Fibroblast of mammary gland (primary cell): ENCODE measurements at regions not wholly inside any gene's neighbourhood (a gene's known extent, or its start where the extent isn't known, plus 50 kb on each side); places are given as distances from the start of the nearest gene placed in this dataset.

Experiments
- DNase-seq: peaks from one replicate; pipeline ENCODE4 v3.0.0-alpha.2; 2010; ENCODE audit warnings: low read depth
- H3K4me3 ChIP-seq: 2 replicates; pipeline ENCODE4 v1.5.1; 2011; ENCODE audit warnings: low read depth, mild to moderate bottlenecking, low read length, moderate library complexity; ENCODE audit not compliant: control insufficient read depth
- TF ChIP-seq, protein P1 (sequence below): conservative IDR thresholded peaks from 2 replicates; pipeline ENCODE4 v1.5.1; 2011; ENCODE audit warnings: low read depth, low read length, inconsistent platforms; ENCODE audit not compliant: control insufficient read depth, insufficient read depth

DNA sequence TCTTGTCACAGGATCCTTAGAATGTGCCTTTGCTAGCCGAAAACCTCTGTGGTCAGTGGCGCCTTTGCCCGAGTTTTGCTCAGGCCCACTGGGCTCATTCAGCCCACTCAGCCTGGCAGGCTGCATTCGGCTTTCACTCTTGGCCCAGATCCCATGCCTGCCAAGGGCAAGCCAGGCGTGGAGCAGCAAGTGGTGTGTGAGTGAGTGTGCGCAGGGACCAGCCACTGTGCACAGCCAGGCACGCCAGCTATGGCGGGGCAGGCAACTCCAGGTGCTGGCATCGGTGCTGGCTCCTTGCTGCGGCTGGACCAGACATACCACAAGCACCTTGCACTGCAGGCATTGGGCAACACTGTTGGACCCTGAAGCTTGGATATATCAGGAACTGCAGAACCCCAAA, 1145.1 kb upstream of the NCAM2 start:
- TF ChIP-seq, protein P1, sequence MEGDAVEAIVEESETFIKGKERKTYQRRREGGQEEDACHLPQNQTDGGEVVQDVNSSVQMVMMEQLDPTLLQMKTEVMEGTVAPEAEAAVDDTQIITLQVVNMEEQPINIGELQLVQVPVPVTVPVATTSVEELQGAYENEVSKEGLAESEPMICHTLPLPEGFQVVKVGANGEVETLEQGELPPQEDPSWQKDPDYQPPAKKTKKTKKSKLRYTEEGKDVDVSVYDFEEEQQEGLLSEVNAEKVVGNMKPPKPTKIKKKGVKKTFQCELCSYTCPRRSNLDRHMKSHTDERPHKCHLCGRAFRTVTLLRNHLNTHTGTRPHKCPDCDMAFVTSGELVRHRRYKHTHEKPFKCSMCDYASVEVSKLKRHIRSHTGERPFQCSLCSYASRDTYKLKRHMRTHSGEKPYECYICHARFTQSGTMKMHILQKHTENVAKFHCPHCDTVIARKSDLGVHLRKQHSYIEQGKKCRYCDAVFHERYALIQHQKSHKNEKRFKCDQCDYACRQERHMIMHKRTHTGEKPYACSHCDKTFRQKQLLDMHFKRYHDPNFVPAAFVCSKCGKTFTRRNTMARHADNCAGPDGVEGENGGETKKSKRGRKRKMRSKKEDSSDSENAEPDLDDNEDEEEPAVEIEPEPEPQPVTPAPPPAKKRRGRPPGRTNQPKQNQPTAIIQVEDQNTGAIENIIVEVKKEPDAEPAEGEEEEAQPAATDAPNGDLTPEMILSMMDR, result no peak
- no peak overlapping the region for H3K4me3 ChIP-seq
- no peak for DNase-seq

DNA sequence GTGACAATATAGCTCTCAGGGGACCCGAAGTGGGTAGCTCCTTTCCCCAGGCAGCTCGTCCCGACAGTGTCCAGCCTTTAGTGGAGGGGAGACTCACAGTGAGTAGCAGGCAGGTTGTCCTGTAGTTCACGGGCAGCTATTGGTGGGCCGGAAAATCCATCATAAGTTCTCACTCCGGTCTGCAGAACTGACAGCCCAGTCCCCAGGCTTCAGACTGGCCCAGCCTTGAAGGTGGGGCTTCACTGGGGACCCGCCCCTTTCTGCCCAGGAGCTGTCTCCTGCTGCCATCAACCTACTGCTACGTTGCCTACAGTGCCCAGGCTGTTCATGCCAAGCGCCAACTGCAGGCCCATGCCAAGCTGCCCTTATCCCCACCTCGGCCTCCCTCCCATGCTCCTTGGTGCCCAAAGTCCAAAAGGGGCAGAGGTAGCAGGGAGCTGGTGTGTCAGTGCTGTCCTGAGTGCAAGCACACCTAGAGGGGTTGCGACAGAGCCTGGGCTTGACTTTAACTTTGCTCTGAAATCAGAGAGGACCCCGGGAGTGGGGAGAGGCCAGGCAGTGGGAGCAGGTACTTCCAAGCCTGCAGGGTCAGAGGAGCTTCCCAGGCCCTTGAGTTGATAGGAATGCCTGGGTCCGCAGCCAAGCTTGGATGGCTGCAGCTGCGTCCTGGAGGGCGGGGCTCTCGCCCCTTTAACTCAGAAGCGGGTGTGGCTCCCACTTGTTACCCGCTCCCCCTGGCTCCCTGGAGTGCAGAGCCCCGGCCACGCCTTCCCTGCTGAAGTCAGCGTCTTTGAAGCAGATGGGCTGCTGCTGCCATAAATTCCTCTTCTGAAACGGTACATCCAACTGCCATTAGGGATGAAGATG, 1144.3 kb upstream of the NCAM2 start:
- no peak for DNase-seq
- TF ChIP-seq, protein P1, result no peak
- no peak overlapping the region for H3K4me3 ChIP-seq

DNA sequence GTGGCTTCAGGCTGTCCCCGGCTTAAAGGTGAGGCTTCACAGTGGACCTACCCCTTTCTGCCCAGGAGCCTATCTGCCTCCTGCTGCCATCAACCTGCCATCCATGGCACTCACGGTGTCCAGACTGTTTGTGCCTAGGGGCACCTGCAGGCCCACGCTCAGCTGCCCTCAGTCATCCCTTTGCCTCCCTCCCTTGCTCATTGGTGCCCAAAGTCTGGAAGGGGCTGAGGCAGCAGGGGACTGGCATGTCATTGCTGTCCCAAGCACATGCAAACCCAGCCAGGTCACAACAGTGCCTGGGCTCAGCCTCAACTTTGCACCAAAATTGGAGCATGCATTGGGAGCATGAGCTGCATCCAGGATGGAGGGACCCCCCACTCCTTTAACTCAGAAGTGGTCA, 1142.7 kb upstream of the NCAM2 start:
- TF ChIP-seq, protein P1, result no peak
- H3K4me3 ChIP-seq, result no peak overlapping the region
- no peak for DNase-seq

DNA sequence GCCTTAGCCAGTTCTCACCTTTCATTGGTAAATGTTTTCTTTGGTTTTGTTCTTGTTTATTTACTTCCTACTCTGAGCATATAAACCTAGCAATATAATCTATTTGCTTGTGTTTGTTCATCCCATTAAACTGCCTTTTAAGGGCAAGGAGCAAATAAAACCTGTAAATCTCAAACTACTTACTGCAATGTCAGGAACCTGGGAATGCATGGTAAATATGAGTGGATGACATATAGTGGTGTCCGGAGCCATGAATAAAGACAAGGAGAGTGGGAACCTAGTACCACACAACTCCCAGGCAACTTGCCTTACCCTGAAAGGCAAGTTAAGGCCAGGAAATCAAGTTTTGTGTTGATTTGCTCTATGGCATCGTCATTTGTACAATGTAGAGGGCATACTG, 1133.7 kb upstream of the NCAM2 start:
- TF ChIP-seq, protein P1, result no peak
- no peak overlapping the region for H3K4me3 ChIP-seq
- no peak for DNase-seq

DNA sequence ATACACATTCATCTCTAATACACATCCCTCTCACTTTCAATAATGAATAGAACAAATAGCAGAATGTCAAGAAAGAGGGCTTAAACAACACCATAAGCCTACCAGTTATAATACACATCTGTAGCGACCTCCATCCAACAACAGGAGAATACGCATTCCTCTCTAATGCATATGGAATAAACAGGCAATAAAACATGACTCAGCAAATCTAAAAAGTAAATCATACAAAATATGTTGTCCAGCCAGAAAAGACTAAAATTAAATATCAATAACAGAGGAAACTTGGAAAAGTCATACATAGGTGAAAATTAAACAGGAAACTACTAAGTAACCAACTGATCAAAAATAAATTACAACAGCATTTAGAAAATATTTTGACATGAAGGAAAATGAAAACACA, 1127.5 kb upstream of the NCAM2 start:
- no peak for DNase-seq
- no peak overlapping the region for H3K4me3 ChIP-seq
- TF ChIP-seq, protein P1, result no peak

DNA sequence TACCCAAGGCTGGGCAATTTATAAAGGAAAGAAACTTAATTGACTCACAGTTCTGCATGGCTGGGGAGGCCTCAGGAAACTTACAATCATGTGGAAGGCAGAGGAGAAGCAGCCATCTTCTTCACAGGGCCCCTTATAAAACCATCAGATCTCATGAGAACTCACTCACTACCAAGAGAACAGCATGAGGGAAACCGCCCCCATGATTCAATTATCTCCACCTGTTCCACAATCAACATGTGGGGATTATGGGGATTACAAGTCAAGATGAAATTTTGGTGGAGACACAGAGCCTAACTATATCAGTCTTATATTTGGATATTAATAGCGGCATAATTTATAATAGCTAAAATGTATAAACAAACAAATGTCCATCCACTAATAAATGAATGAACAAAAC, 1123.7 kb upstream of the NCAM2 start:
- H3K4me3 ChIP-seq, result no peak overlapping the region
- TF ChIP-seq, protein P1, result no peak
- DNase-seq, result no peak
